Stimulated activated CD8-positive, alpha-beta memory T cell treated with anti-CD3 and anti-CD28 coated beads, Interleukin-15, amount 100 ng/mL, for 4 hours (primary cell): ENCODE measurements at regions not wholly inside any gene's neighbourhood (a gene's known extent, or its start where the extent isn't known, plus 50 kb on each side); places are given as distances from the start of the nearest gene placed in this dataset.

ENCODE experiments used
- DNase-seq, 2 donors: peaks; one replicate each; pipeline ENCODE4 v3.0.0-alpha.2; 2020; ENCODE audit warnings: low read depth in 2 of 2

GRCh38 chr15:47304656-47305055 lies 412.6 kb upstream of the SEMA6D start:
- DNase-seq = no peak

DNA sequence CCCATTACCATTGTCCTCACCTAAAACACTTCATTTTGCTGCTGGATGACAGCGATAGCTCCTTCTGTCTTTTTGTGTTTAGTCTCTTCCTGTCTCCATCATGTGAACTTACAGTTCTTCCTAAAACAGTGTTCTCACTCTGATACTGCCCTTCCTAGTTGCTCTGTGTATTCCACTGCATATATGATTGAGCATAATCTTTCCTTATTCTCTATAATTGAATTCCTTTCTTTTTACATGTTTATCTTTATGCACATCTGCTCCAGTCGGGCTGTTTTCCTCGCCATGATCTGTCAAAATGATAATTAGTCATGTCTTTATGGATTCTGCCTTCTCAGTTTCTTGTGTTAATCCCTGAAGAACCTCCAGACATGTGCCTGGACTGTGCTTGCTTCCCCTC lies 405.1 kb upstream of the SEMA6D start:
- no peak for DNase-seq

- no peak for DNase-seq
Measured at GRCh38 chr15:47326410-47327333, 390.6 kb upstream of the SEMA6D start.

GRCh38 chr15:47331829-47332393 lies 385.4 kb upstream of the SEMA6D start:
- DNase-seq = no peak

DNA sequence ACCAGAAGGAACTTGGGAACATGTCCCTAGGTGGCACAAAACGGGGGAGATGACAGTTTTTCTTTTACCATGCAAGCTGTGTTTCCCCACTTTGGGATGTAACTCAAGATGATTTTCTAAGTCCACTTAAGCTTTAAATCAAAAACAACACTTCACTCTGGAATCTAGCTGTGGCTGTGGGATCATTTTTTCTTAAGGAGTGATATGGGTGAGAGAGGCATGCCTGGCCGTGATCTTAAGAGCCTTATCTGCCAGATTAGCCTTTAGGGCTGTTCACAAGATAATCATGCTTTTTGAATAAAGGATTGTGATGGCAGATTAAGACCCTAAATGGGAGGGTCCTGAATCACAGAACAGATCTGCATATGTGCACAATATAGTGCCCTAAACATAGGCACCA lies 384.8 kb upstream of the SEMA6D start:
- DNase-seq = no peak

DNA sequence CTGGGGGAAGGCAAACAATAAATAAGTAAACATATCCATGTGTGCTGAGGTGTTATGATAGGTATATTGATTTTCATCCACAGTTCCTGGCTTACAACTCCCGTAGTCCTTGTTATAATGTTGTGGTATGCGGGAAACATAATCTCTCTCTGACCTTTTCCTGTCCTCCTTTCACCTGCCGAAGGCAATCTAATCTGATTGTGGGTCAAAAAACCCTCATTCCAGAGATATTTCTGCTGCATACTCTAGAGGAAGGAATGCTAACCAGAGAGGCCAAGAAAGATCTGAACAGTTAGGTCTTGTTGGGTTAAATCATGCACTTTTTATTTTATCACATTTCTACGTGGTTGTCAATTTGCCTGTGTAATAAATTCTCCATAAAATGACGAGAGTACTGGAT lies 383.6 kb upstream of the SEMA6D start:
- no peak for DNase-seq

GRCh38 chr15:47334805-47335535 lies 382.3 kb upstream of the SEMA6D start:
- no peak for DNase-seq

DNA sequence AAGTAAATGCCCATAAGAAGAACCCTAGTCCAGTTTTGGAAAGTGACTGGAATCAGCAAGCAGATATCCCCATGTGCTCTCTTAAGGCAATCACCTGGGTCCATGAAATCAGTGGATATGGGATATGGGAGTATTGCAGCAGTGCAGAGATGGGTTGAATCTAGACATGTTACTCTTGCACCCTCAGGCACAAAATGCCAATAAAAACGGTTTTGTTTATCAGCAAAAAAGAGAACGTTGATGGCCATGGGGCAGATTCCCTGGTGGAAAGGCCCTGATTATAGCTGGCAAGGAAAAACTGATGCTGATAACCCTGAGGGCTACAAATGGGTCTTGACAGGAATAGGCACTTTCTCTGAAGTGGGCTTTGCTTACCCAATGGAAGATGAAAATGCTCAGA lies 380.2 kb upstream of the SEMA6D start:
- no peak for DNase-seq

DNA sequence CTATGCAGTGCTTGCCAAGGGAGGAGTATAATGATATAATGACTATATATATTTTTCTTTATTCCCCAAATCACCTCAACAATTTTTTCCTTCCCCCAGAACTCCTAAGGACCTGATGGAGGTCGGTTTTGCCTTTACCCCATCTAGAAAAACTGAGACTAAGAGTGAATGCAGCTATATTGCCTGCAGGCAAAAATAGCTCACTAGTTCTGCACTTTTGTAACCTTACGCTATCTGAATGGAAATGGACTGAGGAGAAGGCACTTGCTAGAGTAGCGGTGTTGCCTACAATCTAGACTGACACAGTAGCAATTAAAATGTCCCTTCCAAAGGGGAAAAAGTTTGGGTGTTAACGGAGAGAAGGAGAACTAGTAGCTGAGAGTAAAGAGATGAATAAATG lies 379.5 kb upstream of the SEMA6D start:
- DNase-seq = no peak

DNA sequence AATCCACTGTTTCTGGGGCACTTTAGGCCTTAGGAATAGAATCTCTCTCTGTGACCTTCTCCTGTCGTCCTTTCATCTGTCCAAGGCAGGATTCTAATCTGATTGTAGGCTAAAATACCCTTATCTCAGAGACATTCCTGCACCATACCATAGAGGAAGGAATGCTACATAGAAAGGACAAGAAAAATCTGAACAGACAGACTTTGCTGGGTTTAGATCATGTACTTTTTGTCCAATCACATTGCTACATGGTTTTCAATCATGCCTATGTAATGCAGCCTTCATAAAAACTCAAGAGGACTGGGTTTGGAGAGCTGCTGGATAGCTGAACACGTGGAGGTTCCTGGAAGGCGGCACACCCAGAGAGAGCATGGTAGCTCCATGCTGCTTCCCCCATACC lies 378.5 kb upstream of the SEMA6D start:
- no peak for DNase-seq

GRCh38 chr15:47339800-47340570 lies 377.3 kb upstream of the SEMA6D start:
- no peak for DNase-seq

DNA sequence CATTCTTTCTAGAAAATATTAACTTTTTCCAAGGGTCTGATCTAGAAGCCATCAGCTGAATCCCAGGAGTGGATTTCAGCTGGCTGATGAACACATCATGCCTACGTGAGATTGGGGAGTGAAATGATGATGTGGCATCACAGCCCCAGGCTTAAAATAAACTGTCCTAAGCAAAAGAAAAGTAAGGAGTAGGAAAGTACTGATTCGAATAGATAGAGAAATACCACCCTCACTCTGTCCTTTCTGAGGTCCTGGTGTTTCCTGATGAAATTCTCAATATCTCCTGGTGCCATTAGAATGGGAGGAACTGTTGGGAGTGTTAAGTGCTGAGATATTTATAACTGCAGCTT lies 376.8 kb upstream of the SEMA6D start:
- no peak for DNase-seq

DNA sequence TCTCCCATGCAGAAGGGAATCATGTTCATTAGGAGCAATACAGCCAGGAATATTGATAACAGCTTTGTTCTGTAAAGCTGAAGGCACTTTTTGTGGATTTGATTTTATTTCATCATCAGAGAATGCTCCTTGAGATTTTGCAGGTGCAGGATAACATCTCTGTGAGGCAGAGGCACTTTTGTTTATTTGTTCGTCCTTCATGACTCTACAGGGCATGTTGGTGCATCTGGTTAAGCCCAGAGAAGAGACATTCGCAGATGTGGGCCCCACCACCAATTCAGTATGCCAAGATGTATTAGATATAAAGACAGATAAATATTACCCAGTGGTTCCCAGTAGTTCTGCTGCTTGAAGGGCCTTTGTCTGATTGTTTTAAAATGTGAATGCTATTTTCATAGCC lies 368.1 kb upstream of the SEMA6D start:
- no peak for DNase-seq

GRCh38 chr15:47351501-47351900 lies 365.8 kb upstream of the SEMA6D start:
- DNase-seq = no peak

DNA sequence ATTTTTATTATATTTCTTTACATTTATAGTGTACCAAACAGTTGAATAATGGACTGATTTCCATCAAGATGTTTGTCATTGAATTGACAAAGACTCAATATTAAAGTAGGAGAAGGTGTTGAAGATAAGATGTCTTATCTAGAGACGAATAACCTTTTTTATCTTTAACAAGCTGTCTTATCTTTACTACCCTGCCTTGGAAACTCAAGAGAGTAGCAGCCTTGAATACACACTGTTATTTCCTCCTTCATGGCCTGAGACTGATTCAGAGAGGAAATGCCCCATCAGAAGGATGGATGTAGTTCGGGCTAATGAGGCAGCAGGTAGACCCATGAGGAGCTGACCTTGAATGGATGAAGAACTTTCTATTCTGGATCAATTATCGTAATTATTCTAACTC lies 365.1 kb upstream of the SEMA6D start:
- no peak for DNase-seq

DNA sequence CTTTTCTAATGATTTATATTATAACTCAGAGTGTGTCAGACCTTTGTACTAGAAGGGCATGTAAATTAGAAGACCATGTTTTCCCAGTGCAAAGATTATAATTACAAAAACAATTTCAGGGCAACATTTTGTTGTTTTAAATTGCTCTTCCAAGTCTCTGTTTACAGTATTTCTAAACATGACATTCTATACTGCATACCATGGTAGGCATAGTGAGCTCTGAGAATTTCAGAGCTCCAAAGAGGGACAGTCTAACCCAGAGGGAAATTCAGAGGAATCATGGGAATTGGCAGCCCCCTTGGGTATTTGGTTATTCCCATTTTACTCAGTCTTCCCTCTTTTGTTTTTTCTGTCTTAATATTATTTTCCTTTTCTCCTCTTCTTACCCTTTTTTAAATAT lies 361.5 kb upstream of the SEMA6D start:
- DNase-seq = no peak

- no peak for DNase-seq
Measured at GRCh38 chr15:47356297-47356696, 361.0 kb upstream of the SEMA6D start.

DNA sequence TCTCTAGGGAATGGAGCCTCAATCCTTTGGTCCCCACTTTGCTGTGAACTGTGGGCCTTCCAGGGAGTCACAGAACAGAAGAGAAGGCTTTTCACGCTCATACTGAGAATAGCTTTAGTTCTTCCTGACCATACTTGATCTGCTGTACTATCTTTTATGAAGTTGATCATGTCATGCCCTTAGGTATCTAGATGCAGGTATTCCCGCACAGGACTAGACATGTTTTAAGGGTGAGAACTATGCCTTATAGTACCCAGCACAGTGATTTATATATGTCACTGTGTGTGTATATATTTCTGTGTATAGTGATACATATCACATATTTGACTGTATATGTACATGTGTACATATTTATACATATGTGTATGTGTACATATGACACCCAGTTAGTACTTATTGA lies 358.4 kb upstream of the SEMA6D start:
- no peak for DNase-seq

DNA sequence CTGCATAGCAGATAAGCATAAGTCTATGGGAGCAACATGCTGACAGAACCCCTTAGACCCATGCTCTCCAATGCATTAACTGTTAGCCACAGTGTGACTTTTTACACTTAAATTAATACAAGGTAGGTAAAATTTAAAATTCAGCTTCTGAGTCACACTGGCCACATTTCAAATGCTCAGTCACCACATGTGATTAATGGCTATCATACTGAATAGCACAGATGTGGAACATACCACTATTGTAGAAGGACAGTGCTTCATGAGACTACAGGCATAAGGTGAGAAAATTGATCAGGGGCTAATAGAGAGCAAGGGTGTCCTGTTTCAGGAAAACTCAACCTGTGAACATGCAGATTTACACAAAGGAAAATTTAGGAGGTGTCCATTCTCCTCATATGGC lies 357.0 kb upstream of the SEMA6D start:
- DNase-seq = no peak

- no peak for DNase-seq
Measured at GRCh38 chr15:47362118-47362905, 355.0 kb upstream of the SEMA6D start.

GRCh38 chr15:47363653-47364052 lies 353.7 kb upstream of the SEMA6D start:
- DNase-seq = no peak
